Trophoblast cell (in vitro differentiated cells and primary cell): ENCODE measurements at regions not wholly inside any gene's neighbourhood (a gene's known extent, or its start where the extent isn't known, plus 50 kb on each side); places are given as distances from the start of the nearest gene placed in this dataset.

Source experiments
- DNase-seq, 2 donors: peaks; one replicate each; pipeline ENCODE4 v3.0.0-alpha.2; 2016
- H2AFZ ChIP-seq: 2 replicates; pipeline ENCODE4 v1.6.1; 2013; ENCODE audit warnings: low read length, moderate library complexity, mild to moderate bottlenecking; ENCODE audit not compliant: insufficient read depth, poor library complexity
- H2AK5ac ChIP-seq: 2 replicates; pipeline ENCODE4 v1.6.1; 2013; ENCODE audit warnings: mild to moderate bottlenecking, low read length
- H2BK120ac ChIP-seq: 2 replicates; pipeline ENCODE4 v1.6.1; 2013; ENCODE audit warnings: low read length, mild to moderate bottlenecking, moderate library complexity; ENCODE audit not compliant: insufficient read depth, poor library complexity
- H2BK12ac ChIP-seq: 2 replicates; pipeline ENCODE4 v1.6.1; 2013; ENCODE audit warnings: mild to moderate bottlenecking, low read length, moderate library complexity
- H2BK5ac ChIP-seq: 2 replicates; pipeline ENCODE4 v1.6.1; 2013; ENCODE audit warnings: low read length, low read depth, moderate library complexity, mild to moderate bottlenecking; ENCODE audit not compliant: poor library complexity
- H3K14ac ChIP-seq: 2 replicates; pipeline ENCODE4 v1.6.1; 2013; ENCODE audit warnings: mild to moderate bottlenecking, low read length
- H3K18ac ChIP-seq: 2 replicates; pipeline ENCODE4 v1.6.1; 2013; ENCODE audit warnings: mild to moderate bottlenecking, low read length
- H3K23ac ChIP-seq: 2 replicates; pipeline ENCODE4 v1.6.1; 2013; ENCODE audit warnings: low read length
- H3K27ac ChIP-seq: 2 replicates; pipeline ENCODE4 v1.5.1; 2013; ENCODE audit warnings: low read depth, mild to moderate bottlenecking, inconsistent platforms, low read length, moderate library complexity
- H3K27me3 ChIP-seq: 2 replicates; pipeline ENCODE4 v1.6.1; 2013; ENCODE audit warnings: inconsistent platforms, mild to moderate bottlenecking, low read length, moderate library complexity; ENCODE audit not compliant: insufficient read depth
- H3K36me3 ChIP-seq, 2 experiments: 1 replicate in 1 of 2; 2 replicates in 1 of 2; pipeline ENCODE4 v1.6.1; 2013; ENCODE audit warnings: low read length in 2 of 2, mild to moderate bottlenecking in 2 of 2, moderate library complexity in 1 of 2; ENCODE audit not compliant: insufficient read depth in 2 of 2, control insufficient read depth in 1 of 2
- H3K4ac ChIP-seq: 2 replicates; pipeline ENCODE4 v1.6.1; 2013; ENCODE audit warnings: low read depth, mild to moderate bottlenecking, low read length, moderate library complexity
- H3K4me1 ChIP-seq, 2 experiments: 1 replicate in 1 of 2; 2 replicates in 1 of 2; pipeline ENCODE4 v1.6.1; 2013; ENCODE audit warnings: low read length in 2 of 2, mild to moderate bottlenecking in 2 of 2, moderate library complexity in 1 of 2; ENCODE audit not compliant: insufficient read depth in 2 of 2, control insufficient read depth in 1 of 2
- H3K4me2 ChIP-seq: 2 replicates; pipeline ENCODE4 v1.6.1; 2013; ENCODE audit warnings: inconsistent platforms, mild to moderate bottlenecking, low read length, moderate library complexity
- H3K4me3 ChIP-seq: 2 replicates; pipeline ENCODE4 v1.5.1; 2013; ENCODE audit warnings: mild to moderate bottlenecking, low read depth, low read length, inconsistent platforms
- H3K79me1 ChIP-seq: one replicate; pipeline ENCODE4 v1.6.1; 2013; ENCODE audit warnings: low read length
- H3K79me2 ChIP-seq: 2 replicates; pipeline ENCODE4 v1.6.1; 2013; ENCODE audit warnings: low read length, mild to moderate bottlenecking; ENCODE audit not compliant: control insufficient read depth, insufficient read depth, poor library complexity
- H3K9ac ChIP-seq: 2 replicates; pipeline ENCODE4 v1.6.1; 2013; ENCODE audit warnings: mild to moderate bottlenecking, low read length
- H3K9me3 ChIP-seq: 2 replicates; pipeline ENCODE4 v1.6.1; 2013; ENCODE audit warnings: low read depth, mild to moderate bottlenecking, control low read depth, inconsistent platforms, low read length; ENCODE audit not compliant: insufficient read depth
- H4K12ac ChIP-seq: 2 replicates; pipeline ENCODE4 v1.6.1; 2013; ENCODE audit warnings: low read depth, mild to moderate bottlenecking, low read length, moderate library complexity
- H4K8ac ChIP-seq: 2 replicates; pipeline ENCODE4 v1.6.1; 2013; ENCODE audit warnings: low read depth, mild to moderate bottlenecking, low read length, moderate library complexity
- H4K91ac ChIP-seq: one replicate; pipeline ENCODE4 v1.6.1; 2013; ENCODE audit warnings: low read depth, mild to moderate bottlenecking, low read length, moderate library complexity
- WGBS: extraction: QIAGEN DNeasy Blood & Tissue Kit; methylation state at CpG from one replicate; pipeline ENCODE4 v1.1.7; 2013; ENCODE audit warnings: missing lambda C conversion rate; ENCODE audit not compliant: insufficient read length, insufficient coverage; ENCODE audit errors: extremely low coverage; 5-methylcytosine and 5-hydroxymethylcytosine counted together

DNA sequence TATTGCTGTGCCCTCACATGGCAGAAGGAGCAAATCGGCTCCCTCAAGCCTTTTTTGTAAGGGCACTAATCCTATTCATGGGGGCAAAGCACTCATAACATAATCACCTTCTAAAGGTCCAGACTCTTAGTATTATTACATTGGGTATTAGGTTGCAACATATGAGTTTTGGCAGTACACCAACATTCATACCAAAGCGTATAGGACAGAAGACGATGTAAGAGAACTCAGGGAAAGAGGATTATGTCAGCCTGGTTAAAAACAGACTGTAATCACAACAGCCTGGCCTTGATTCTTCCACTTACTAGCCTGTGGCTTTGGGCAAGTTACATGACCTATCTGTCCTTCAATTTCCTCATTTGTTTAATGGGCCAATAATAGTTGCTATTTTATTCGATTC lies 828.5 kb upstream of the NECTIN3 start:
- Histone ChIP-seq H3K36me3 (no peaks in the 10 kb centered on the region), H3K79me2 (no peaks in the 10 kb centered on the region), H2BK120ac (no peak overlapping the region), H3K27me3 (no peaks in the 10 kb centered on the region), H4K91ac (no peak overlapping the region), H3K18ac (no peak overlapping the region), H3K4ac (no peak overlapping the region), H2BK12ac (no peak overlapping the region), H3K23ac (no peak overlapping the region), H3K14ac (no peak overlapping the region), H3K79me1 (no peaks in the 10 kb centered on the region), H2BK5ac (no peak overlapping the region), H3K4me3 (no peak overlapping the region), H3K9me3 (no peaks in the 10 kb centered on the region), H4K12ac (no peak overlapping the region), H2AK5ac (no peak overlapping the region), H3K27ac (no peak overlapping the region), H3K4me2 (no peak overlapping the region), H2AFZ (no peak overlapping the region), H3K9ac (no peak overlapping the region), H4K8ac (no peak overlapping the region), H3K4me1 (no peaks in the 10 kb centered on the region)
- no peak for DNase-seq
- WGBS: no CpG with 5 or more reads among the region's 4 CpGs

DNA sequence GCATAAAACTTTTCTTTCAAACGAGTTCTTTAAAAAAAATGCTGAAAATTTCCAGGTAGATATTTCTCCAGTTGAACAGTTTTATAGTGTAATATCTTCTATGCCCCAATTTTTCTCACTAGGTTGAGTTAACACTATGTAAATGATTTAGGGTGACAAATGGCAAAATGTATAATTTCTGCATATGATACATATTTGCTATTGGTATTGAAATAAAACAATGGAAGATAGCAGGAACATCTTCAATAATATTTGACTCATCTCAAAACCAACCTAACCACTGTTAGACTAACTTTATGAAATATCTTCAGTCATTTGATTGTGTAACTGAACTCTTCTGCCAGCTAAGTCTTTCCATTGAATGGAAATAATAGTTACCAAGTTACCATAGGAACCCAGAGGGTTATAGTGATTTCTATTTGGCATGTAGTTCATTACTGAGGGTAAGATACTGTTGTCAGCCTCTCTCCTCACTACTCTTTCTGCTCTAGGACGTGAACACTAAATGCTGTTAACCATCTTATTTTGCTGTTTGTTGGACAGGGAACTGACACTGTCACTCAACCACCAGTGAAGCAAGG lies 824.7 kb upstream of the NECTIN3 start:
- Histone ChIP-seq H3K79me1 (no peaks in the 10 kb centered on the region), H3K27ac (no peak overlapping the region), H2AFZ (no peak overlapping the region), H2BK120ac (no peak overlapping the region), H3K36me3 (no peaks in the 10 kb centered on the region), H2BK12ac (no peak overlapping the region), H2BK5ac (no peak overlapping the region), H3K4me3 (no peak overlapping the region), H3K4me2 (no peak overlapping the region), H3K9ac (no peak overlapping the region), H3K4me1 (no peaks in the 10 kb centered on the region), H4K8ac (no peak overlapping the region), H3K14ac (no peak overlapping the region), H3K9me3 (no peaks in the 10 kb centered on the region), H3K27me3 (no peaks in the 10 kb centered on the region), H2AK5ac (no peak overlapping the region), H4K12ac (no peak overlapping the region), H3K18ac (no peak overlapping the region), H3K79me2 (no peaks in the 10 kb centered on the region), H3K23ac (no peak overlapping the region), H4K91ac (no peak overlapping the region), H3K4ac (no peak overlapping the region)
- no CpG with 5 or more reads among the region's 2 CpGs for WGBS
- DNase-seq: no peak

DNA sequence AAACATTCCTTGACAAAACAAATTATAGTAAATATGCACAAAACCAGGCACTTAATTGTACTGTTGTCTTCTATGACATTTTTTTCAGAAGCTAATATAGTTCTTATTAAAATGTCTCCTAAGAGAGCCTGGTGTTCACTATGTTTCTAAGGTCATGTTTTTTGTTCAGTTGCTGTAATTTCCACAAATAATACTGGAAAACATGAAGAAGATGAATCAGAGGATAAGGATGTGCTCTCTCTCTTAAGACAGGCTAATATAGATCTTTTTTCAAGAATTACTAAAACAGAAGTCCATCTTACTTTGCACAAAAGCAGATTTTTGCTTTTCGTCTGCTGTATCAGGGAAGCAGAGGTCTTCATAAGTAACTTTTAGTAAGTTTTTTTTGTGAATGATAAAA lies 823.0 kb upstream of the NECTIN3 start:
- no peak overlapping the region for H3K18ac ChIP-seq
- H3K14ac ChIP-seq: no peak overlapping the region
- no peaks in the 10 kb centered on the region for H3K79me1 ChIP-seq
- H3K36me3 ChIP-seq: no peaks in the 10 kb centered on the region
- H3K27ac ChIP-seq: no peak overlapping the region
- H2BK5ac ChIP-seq: no peak overlapping the region
- H4K12ac ChIP-seq: no peak overlapping the region
- H3K79me2 ChIP-seq: no peaks in the 10 kb centered on the region
- no peak overlapping the region for H3K9ac ChIP-seq
- no peak overlapping the region for H3K4me2 ChIP-seq
- no peak for DNase-seq
- no peak overlapping the region for H4K91ac ChIP-seq
- H3K4ac ChIP-seq: no peak overlapping the region
- no peak overlapping the region for H3K4me3 ChIP-seq
- H3K23ac ChIP-seq: no peak overlapping the region
- no peak overlapping the region for H2BK120ac ChIP-seq
- WGBS: no CpG with 5 or more reads among the region's 1 CpG
- no peaks in the 10 kb centered on the region for H3K4me1 ChIP-seq
- no peak overlapping the region for H2AK5ac ChIP-seq
- H2BK12ac ChIP-seq: no peak overlapping the region
- no peaks in the 10 kb centered on the region for H3K27me3 ChIP-seq
- H3K9me3 ChIP-seq: no peaks in the 10 kb centered on the region
- no peak overlapping the region for H2AFZ ChIP-seq
- H4K8ac ChIP-seq: no peak overlapping the region

DNA sequence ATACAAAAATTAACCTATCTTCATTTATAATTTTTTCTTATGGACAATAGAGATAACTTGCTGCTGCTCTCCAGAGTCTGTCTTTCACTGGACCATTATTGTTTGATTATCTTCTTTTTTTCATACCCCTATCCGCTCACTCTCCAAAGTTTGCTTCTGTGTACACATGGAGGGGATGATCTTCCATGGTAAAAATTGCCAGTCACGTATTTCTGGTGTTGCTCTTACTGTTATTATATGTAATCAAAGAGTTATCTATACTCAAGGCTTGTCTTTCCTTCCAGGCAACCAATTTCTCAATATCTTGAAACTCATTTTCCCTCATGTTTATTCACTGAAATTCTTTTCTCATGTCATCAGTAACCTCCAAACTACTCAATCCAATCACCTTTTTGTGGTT lies 817.8 kb upstream of the NECTIN3 start:
- Histone ChIP-seq H3K23ac (no peak overlapping the region), H3K4me2 (no peak overlapping the region), H3K79me1 (no peaks in the 10 kb centered on the region), H3K4ac (no peak overlapping the region), H4K8ac (no peak overlapping the region), H2BK12ac (no peak overlapping the region), H3K27ac (no peak overlapping the region), H2BK5ac (no peak overlapping the region), H2AK5ac (no peak overlapping the region), H3K79me2 (no peaks in the 10 kb centered on the region), H3K4me3 (no peak overlapping the region), H3K9ac (no peak overlapping the region), H4K91ac (no peak overlapping the region), H4K12ac (no peak overlapping the region), H3K36me3 (no peaks in the 10 kb centered on the region), H3K18ac (no peak overlapping the region), H2BK120ac (no peak overlapping the region), H3K9me3 (no peaks in the 10 kb centered on the region), H3K14ac (no peak overlapping the region), H3K4me1 (no peaks in the 10 kb centered on the region), H3K27me3 (no peaks in the 10 kb centered on the region), H2AFZ (no peak overlapping the region)
- no peak for DNase-seq
- no CpG with 5 or more reads among the region's 2 CpGs for WGBS
